Skeletal muscle tissue (tissue), 3 donors: ENCODE measurements at regions not wholly inside any gene's neighbourhood (a gene's known extent, or its start where the extent isn't known, plus 50 kb on each side); places are given as distances from the start of the nearest gene placed in this dataset.

Experiments used
- H3K27ac ChIP-seq: one replicate; pipeline ENCODE4 v1.7.0; 2013; ENCODE audit warnings: mild to moderate bottlenecking, low read depth, low read length, inconsistent platforms
- H3K27me3 ChIP-seq, 3 donors: one replicate each; pipeline ENCODE4 v1.7.0; 2013; ENCODE audit warnings: low read length in 3 of 3; ENCODE audit not compliant: control insufficient read depth in 3 of 3, insufficient read depth in 3 of 3
- H3K36me3 ChIP-seq, 3 donors: one replicate each; pipeline ENCODE4 v1.7.0; 2013; ENCODE audit warnings: low read length in 3 of 3; ENCODE audit not compliant: control insufficient read depth in 3 of 3, insufficient read depth in 3 of 3
- H3K4me1 ChIP-seq, 3 donors: one replicate each; pipeline ENCODE4 v1.7.0; 2013; ENCODE audit warnings: low read length in 3 of 3, mild to moderate bottlenecking in 3 of 3; ENCODE audit not compliant: control insufficient read depth in 3 of 3, insufficient read depth in 3 of 3
- H3K4me3 ChIP-seq, 3 donors: one replicate each; pipeline ENCODE4 v1.7.0; 2013; ENCODE audit warnings: low read length in 3 of 3
- H3K9ac ChIP-seq, 3 donors: one replicate each; pipeline ENCODE4 v1.7.0; 2013; ENCODE audit warnings: low read length in 3 of 3, mild to moderate bottlenecking in 3 of 3, moderate library complexity in 2 of 3, low read depth in 1 of 3
- H3K9me3 ChIP-seq, 3 donors: one replicate each; pipeline ENCODE4 v1.7.0; 2013; ENCODE audit warnings: low read length in 3 of 3; ENCODE audit not compliant: control insufficient read depth in 3 of 3
- donor health status: Osteomylitis.

- Histone ChIP-seq H3K9me3 (no peaks in the 10 kb centered on the region), H3K36me3 (peaks cover 0 to 3% (median 0%) of the 10 kb centered on the region in 3 donors), H3K9ac (no peak overlapping the region), H3K27me3 (no peaks in the 10 kb centered on the region), H3K4me1 (no peaks in the 10 kb centered on the region), H3K27ac (no peak overlapping the region), H3K4me3 (no peak overlapping the region)
Observed at GRCh38 chr11:112367895-112368294, 107.2 kb upstream of the PLET1 start.

DNA sequence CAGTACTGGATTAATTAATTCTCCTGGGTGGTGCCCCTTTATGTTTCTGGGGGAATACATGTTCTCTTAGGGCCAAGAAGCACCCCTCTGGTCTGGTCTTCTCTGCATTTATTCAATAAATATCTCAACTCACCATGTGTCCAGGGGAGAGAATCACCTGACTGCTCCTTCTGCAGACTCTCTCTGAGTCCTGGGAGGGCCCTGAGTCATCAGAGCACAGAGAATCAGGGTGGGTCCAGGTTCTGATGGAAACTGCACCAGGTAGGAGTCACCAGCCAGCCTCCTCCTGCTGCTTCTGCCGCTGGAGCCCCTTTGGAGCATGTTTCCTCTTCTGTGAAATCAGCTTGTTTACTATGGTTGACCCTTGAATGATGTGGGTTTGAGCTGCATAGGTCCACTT is 107.7 kb upstream of the PLET1 start:
- Histone ChIP-seq H3K9me3 (no peaks in the 10 kb centered on the region), H3K27me3 (no peaks in the 10 kb centered on the region), H3K36me3 (peaks cover 0 to 3% (median 0%) of the 10 kb centered on the region in 3 donors), H3K27ac (no peak overlapping the region), H3K4me1 (no peaks in the 10 kb centered on the region), H3K4me3 (no peak overlapping the region), H3K9ac (no peak overlapping the region)

GRCh38 chr11:112369374-112369773 is 108.7 kb upstream of the PLET1 start:
- no peak overlapping the region for H3K9ac ChIP-seq
- H3K36me3 ChIP-seq = peaks cover 0 to 3% (median 0%) of the 10 kb centered on the region in 3 donors
- no peak overlapping the region for H3K27ac ChIP-seq
- no peaks in the 10 kb centered on the region for H3K4me1 ChIP-seq
- no peaks in the 10 kb centered on the region for H3K9me3 ChIP-seq
- H3K27me3 ChIP-seq = no peaks in the 10 kb centered on the region
- no peak overlapping the region for H3K4me3 ChIP-seq

GRCh38 chr11:112369916-112370315 is 109.3 kb upstream of the PLET1 start:
- no peak overlapping the region for H3K9ac ChIP-seq

GRCh38 chr11:112374486-112375140 is 114.0 kb upstream of the PLET1 start:
- no peak overlapping the region for H3K4me3 ChIP-seq

More at GRCh38 chr11:112369916-112370315, 109.3 kb upstream of the PLET1 start:
- Histone ChIP-seq H3K9me3 (no peaks in the 10 kb centered on the region), H3K27ac (no peak overlapping the region), H3K4me1 (no peaks in the 10 kb centered on the region), H3K36me3 (peaks cover 0 to 3% (median 0%) of the 10 kb centered on the region in 3 donors), H3K27me3 (no peaks in the 10 kb centered on the region), H3K4me3 (no peak overlapping the region)

GRCh38 chr11:112377946-112378345 is 117.3 kb upstream of the PLET1 start:
- Histone ChIP-seq H3K27me3 (no peaks in the 10 kb centered on the region), H3K36me3 (no peaks in the 10 kb centered on the region), H3K4me3 (no peak overlapping the region), H3K27ac (no peak overlapping the region), H3K9me3 (no peaks in the 10 kb centered on the region), H3K9ac (no peak overlapping the region), H3K4me1 (no peaks in the 10 kb centered on the region)

More at GRCh38 chr11:112374486-112375140, 114.0 kb upstream of the PLET1 start:
- no peaks in the 10 kb centered on the region for H3K27me3 ChIP-seq
- no peak overlapping the region for H3K9ac ChIP-seq
- no peaks in the 10 kb centered on the region for H3K4me1 ChIP-seq
- H3K36me3 ChIP-seq = no peaks in the 10 kb centered on the region
- H3K9me3 ChIP-seq = no peaks in the 10 kb centered on the region
- no peak overlapping the region for H3K27ac ChIP-seq

- Histone ChIP-seq H3K9me3 (no peaks in the 10 kb centered on the region), H3K27ac (no peak overlapping the region), H3K9ac (no peak overlapping the region), H3K36me3 (no peaks in the 10 kb centered on the region), H3K4me1 (no peaks in the 10 kb centered on the region), H3K4me3 (no peak overlapping the region), H3K27me3 (no peaks in the 10 kb centered on the region)
Observed at GRCh38 chr11:112380464-112380863, 119.8 kb upstream of the PLET1 start.

- Histone ChIP-seq H3K27ac (no peak overlapping the region), H3K9ac (no peak overlapping the region), H3K4me1 (no peaks in the 10 kb centered on the region), H3K36me3 (no peaks in the 10 kb centered on the region), H3K9me3 (peaks cover 0 to 2% (median 2%) of the 10 kb centered on the region in 3 donors), H3K27me3 (no peaks in the 10 kb centered on the region), H3K4me3 (no peak overlapping the region)
Observed at GRCh38 chr11:112381578-112381977, 120.9 kb upstream of the PLET1 start.

GRCh38 chr11:112382561-112382960 is 121.9 kb upstream of the PLET1 start:
- Histone ChIP-seq H3K4me3 (no peak overlapping the region), H3K27ac (no peak overlapping the region), H3K27me3 (no peaks in the 10 kb centered on the region), H3K36me3 (no peaks in the 10 kb centered on the region), H3K9me3 (peaks cover 0 to 2% (median 2%) of the 10 kb centered on the region in 3 donors), H3K9ac (no peak overlapping the region), H3K4me1 (no peaks in the 10 kb centered on the region)

GRCh38 chr11:112388496-112388895 is 127.8 kb upstream of the PLET1 start:
- Histone ChIP-seq H3K27me3 (no peaks in the 10 kb centered on the region), H3K4me1 (no peaks in the 10 kb centered on the region), H3K36me3 (no peaks in the 10 kb centered on the region), H3K9ac (no peak overlapping the region), H3K9me3 (peaks cover 0 to 2% (median 2%) of the 10 kb centered on the region in 3 donors), H3K27ac (no peak overlapping the region), H3K4me3 (no peak overlapping the region)
